ENCODE measurements at regions not wholly inside any gene's neighbourhood (a gene's known extent, or its start where the extent isn't known, plus 50 kb on each side); places are given as distances from the start of the nearest gene placed in this dataset.
"Not testable (repeated sequence)": the region's sequence is repeated elsewhere in the genome, so short reads cannot be mapped to it uniquely, and the experiment has no call there.

GRCh38 chr18:11377766-11378540 lies 228.6 kb upstream of the PIEZO2 start:
- Mint-ChIP-seq H3K4me3 (no peak overlapping the region), H3K9me3 (peaks cover 0 to 6% (median 3%) of the 10 kb centered on the region in 5 donors), H3K4me1 (no peaks in the 10 kb centered on the region), H3K27ac (no peak overlapping the region), H3K27me3 (peaks cover 2 to 4% of the 10 kb centered on the region in 2 donors), H3K36me3 (no peaks in the 10 kb centered on the region)
- ChIA-PET POLR2A (no interaction called here), CTCF (no interaction called here)
- Histone ChIP-seq H3K36me3 (ENCODE audit: insufficient read depth, low read length) (no peaks in the 10 kb centered on the region), H3K27ac (ENCODE audit: low read depth, low read length) (no peak overlapping the region), H3K4me3 (ENCODE audit: low read length) (no peak overlapping the region), H3K9me3 (ENCODE audit: low read length) (no peaks in the 10 kb centered on the region), H3K27me3 (ENCODE audit: insufficient read depth, low read length, poor library complexity, severe bottlenecking) (no peaks in the 10 kb centered on the region), H3K4me1 (ENCODE audit: insufficient read depth, low read length) (no peaks in the 10 kb centered on the region)
- no peak for DNase-seq

- POLR2A ChIA-PET, result no interaction called here
- no peaks in the 10 kb centered on the region for H3K4me1 ChIP-seq (ENCODE audit: insufficient read depth, low read length)
- H3K9me3 ChIP-seq (ENCODE audit: low read length), result no peaks in the 10 kb centered on the region
- no peaks in the 10 kb centered on the region for H3K36me3 Mint-ChIP-seq
- H3K27ac Mint-ChIP-seq, result no peak overlapping the region
- no peak overlapping the region for H3K4me3 ChIP-seq (ENCODE audit: low read length)
- CTCF ChIA-PET, result no interaction called here
- H3K27me3 ChIP-seq (ENCODE audit: insufficient read depth, low read length, poor library complexity, severe bottlenecking), result no peaks in the 10 kb centered on the region
- H3K27ac ChIP-seq (ENCODE audit: low read depth, low read length), result no peak overlapping the region
- H3K4me1 Mint-ChIP-seq, result no peaks in the 10 kb centered on the region
- peaks cover 0 to 5% (median 0%) of the 10 kb centered on the region in 5 donors for H3K9me3 Mint-ChIP-seq
- no peaks in the 10 kb centered on the region for H3K36me3 ChIP-seq (ENCODE audit: insufficient read depth, low read length)
- H3K4me3 Mint-ChIP-seq, result no peak overlapping the region
- DNase-seq, result no peak
- H3K27me3 Mint-ChIP-seq, result peaks cover 0 to 4% of the 10 kb centered on the region in 2 donors
Measured at GRCh38 chr18:11372163-11372562, 222.8 kb upstream of the PIEZO2 start.

GRCh38 chr18:11369556-11369955 lies 220.2 kb upstream of the PIEZO2 start:
- CTCF ChIA-PET, result no interaction called here
- no peaks in the 10 kb centered on the region for H3K4me1 Mint-ChIP-seq
- POLR2A ChIA-PET, result no interaction called here

GRCh38 chr18:11368020-11368419 lies 218.7 kb upstream of the PIEZO2 start:
- DNase-seq, result no peak
- Histone ChIP-seq H3K9me3 (ENCODE audit: low read length) (no peaks in the 10 kb centered on the region), H3K4me1 (ENCODE audit: insufficient read depth, low read length) (no peaks in the 10 kb centered on the region), H3K4me3 (ENCODE audit: low read length) (no peak overlapping the region), H3K27me3 (ENCODE audit: insufficient read depth, low read length, poor library complexity, severe bottlenecking) (no peaks in the 10 kb centered on the region), H3K27ac (ENCODE audit: low read depth, low read length) (no peak overlapping the region), H3K36me3 (ENCODE audit: insufficient read depth, low read length) (no peaks in the 10 kb centered on the region)
- ChIA-PET CTCF (no interaction called here), POLR2A (no interaction called here)
- H3K36me3 Mint-ChIP-seq, result no peaks in the 10 kb centered on the region
- no peaks in the 10 kb centered on the region for H3K4me1 Mint-ChIP-seq
- H3K27me3 Mint-ChIP-seq, result peaks cover 0 to 2% of the 10 kb centered on the region in 2 donors
- H3K4me3 Mint-ChIP-seq, result no peak overlapping the region
- peaks cover 0 to 5% (median 3%) of the 10 kb centered on the region in 5 donors for H3K9me3 Mint-ChIP-seq
- H3K27ac Mint-ChIP-seq, result no peak overlapping the region

More at GRCh38 chr18:11369556-11369955, 220.2 kb upstream of the PIEZO2 start:
- H3K27me3 Mint-ChIP-seq, result peaks cover 2 to 4% of the 10 kb centered on the region in 2 donors
- Histone ChIP-seq H3K4me3 (ENCODE audit: low read length) (no peak overlapping the region), H3K36me3 (ENCODE audit: insufficient read depth, low read length) (no peaks in the 10 kb centered on the region), H3K27me3 (ENCODE audit: insufficient read depth, low read length, poor library complexity, severe bottlenecking) (no peaks in the 10 kb centered on the region), H3K27ac (ENCODE audit: low read depth, low read length) (no peak overlapping the region), H3K9me3 (ENCODE audit: low read length) (no peaks in the 10 kb centered on the region), H3K4me1 (ENCODE audit: insufficient read depth, low read length) (no peaks in the 10 kb centered on the region)
- H3K4me3 Mint-ChIP-seq, result no peak overlapping the region
- H3K36me3 Mint-ChIP-seq, result no peaks in the 10 kb centered on the region
- H3K27ac Mint-ChIP-seq, result no peak overlapping the region
- DNase-seq, result no peak
- peaks cover 0 to 5% (median 3%) of the 10 kb centered on the region in 5 donors for H3K9me3 Mint-ChIP-seq

- Mint-ChIP-seq H3K27me3 (peaks cover 0 to 2% of the 10 kb centered on the region in 2 donors), H3K4me1 (no peaks in the 10 kb centered on the region), H3K27ac (no peak overlapping the region), H3K4me3 (no peak overlapping the region), H3K9me3 (peaks cover 0 to 8% (median 3%) of the 10 kb centered on the region in 5 donors), H3K36me3 (no peaks in the 10 kb centered on the region)
- Histone ChIP-seq H3K27me3 (ENCODE audit: insufficient read depth, low read length, poor library complexity, severe bottlenecking) (no peaks in the 10 kb centered on the region), H3K4me3 (ENCODE audit: low read length) (no peak overlapping the region), H3K4me1 (ENCODE audit: insufficient read depth, low read length) (no peaks in the 10 kb centered on the region), H3K9me3 (ENCODE audit: low read length) (no peaks in the 10 kb centered on the region), H3K27ac (ENCODE audit: low read depth, low read length) (no peak overlapping the region), H3K36me3 (ENCODE audit: insufficient read depth, low read length) (no peaks in the 10 kb centered on the region)
- no peak for DNase-seq
- CTCF ChIA-PET, result no interaction called here
- POLR2A ChIA-PET, result no interaction called here
Measured at GRCh38 chr18:11367351-11367750, 218.0 kb upstream of the PIEZO2 start.

GRCh38 chr18:11366410-11366809 lies 217.0 kb upstream of the PIEZO2 start:
- Mint-ChIP-seq H3K36me3 (no peaks in the 10 kb centered on the region), H3K27ac (no peak overlapping the region), H3K4me3 (no peak overlapping the region), H3K9me3 (peaks cover 0 to 9% (median 3%) of the 10 kb centered on the region in 5 donors), H3K4me1 (no peaks in the 10 kb centered on the region), H3K27me3 (peaks cover 0 to 2% of the 10 kb centered on the region in 2 donors)
- DNase-seq, result no peak
- H3K4me3 ChIP-seq (ENCODE audit: low read length), result no peak overlapping the region
- H3K4me1 ChIP-seq (ENCODE audit: insufficient read depth, low read length), result no peaks in the 10 kb centered on the region
- ChIA-PET CTCF (no interaction called here), POLR2A (no interaction called here)
- H3K27me3 ChIP-seq (ENCODE audit: insufficient read depth, low read length, poor library complexity, severe bottlenecking), result no peaks in the 10 kb centered on the region
- H3K9me3 ChIP-seq (ENCODE audit: low read length), result no peaks in the 10 kb centered on the region
- H3K27ac ChIP-seq (ENCODE audit: low read depth, low read length), result no peak overlapping the region
- no peaks in the 10 kb centered on the region for H3K36me3 ChIP-seq (ENCODE audit: insufficient read depth, low read length)

- peaks cover 0 to 2% of the 10 kb centered on the region in 2 donors for H3K27me3 Mint-ChIP-seq
- peaks cover 0 to 4% (median 2%) of the 10 kb centered on the region in 5 donors for H3K9me3 Mint-ChIP-seq
- H3K36me3 ChIP-seq (ENCODE audit: insufficient read depth, low read length), result no peaks in the 10 kb centered on the region
- H3K27ac Mint-ChIP-seq, result no peak overlapping the region
- no peak for DNase-seq
- H3K4me1 ChIP-seq (ENCODE audit: insufficient read depth, low read length), result no peaks in the 10 kb centered on the region
- H3K4me1 Mint-ChIP-seq, result no peaks in the 10 kb centered on the region
- POLR2A ChIA-PET, result no interaction called here
- no peaks in the 10 kb centered on the region for H3K9me3 ChIP-seq (ENCODE audit: low read length)
- no peak overlapping the region for H3K4me3 Mint-ChIP-seq
- no peaks in the 10 kb centered on the region for H3K36me3 Mint-ChIP-seq
- no peak overlapping the region for H3K27ac ChIP-seq (ENCODE audit: low read depth, low read length)
- CTCF ChIA-PET, result no interaction called here
- H3K4me3 ChIP-seq (ENCODE audit: low read length), result no peak overlapping the region
- H3K27me3 ChIP-seq (ENCODE audit: insufficient read depth, low read length, poor library complexity, severe bottlenecking), result no peaks in the 10 kb centered on the region
Measured at GRCh38 chr18:11362856-11363255, 213.5 kb upstream of the PIEZO2 start.

- H3K27me3 Mint-ChIP-seq; H3K4me1 Mint-ChIP-seq; H3K36me3 Mint-ChIP-seq; H3K27ac Mint-ChIP-seq; DNase-seq; H3K4me3 ChIP-seq (ENCODE audit: low read length); H3K4me1 ChIP-seq (ENCODE audit: insufficient read depth, low read length); H3K27me3 ChIP-seq (ENCODE audit: insufficient read depth, low read length, poor library complexity, severe bottlenecking); H3K9me3 ChIP-seq (ENCODE audit: low read length); H3K4me3 Mint-ChIP-seq; H3K36me3 ChIP-seq (ENCODE audit: insufficient read depth, low read length); POLR2A ChIA-PET; H3K9me3 Mint-ChIP-seq; H3K27ac ChIP-seq (ENCODE audit: low read depth, low read length): not testable (repeated sequence)
- CTCF ChIA-PET, result interaction anchor here (0.9 kb wide), 1 partner anchor 11 kb away, joined by 3 read pairs; no protein-coding TSS in a partner anchor
Measured at GRCh38 chr18:11361862-11362261, 212.5 kb upstream of the PIEZO2 start.
